CD4-positive, alpha-beta T cell treated with Interleukin-10 for 1 hour (primary cell): ENCODE measurements at regions not wholly inside any gene's neighbourhood (a gene's known extent, or its start where the extent isn't known, plus 50 kb on each side); places are given as distances from the start of the nearest gene placed in this dataset.
"Not testable (repeated sequence)": the region's sequence is repeated elsewhere in the genome, so short reads cannot be mapped to it uniquely, and the experiment has no call there.

Experiments used
- DNase-seq: peaks from one replicate; pipeline ENCODE4 v3.0.0-alpha.2; 2020

DNA sequence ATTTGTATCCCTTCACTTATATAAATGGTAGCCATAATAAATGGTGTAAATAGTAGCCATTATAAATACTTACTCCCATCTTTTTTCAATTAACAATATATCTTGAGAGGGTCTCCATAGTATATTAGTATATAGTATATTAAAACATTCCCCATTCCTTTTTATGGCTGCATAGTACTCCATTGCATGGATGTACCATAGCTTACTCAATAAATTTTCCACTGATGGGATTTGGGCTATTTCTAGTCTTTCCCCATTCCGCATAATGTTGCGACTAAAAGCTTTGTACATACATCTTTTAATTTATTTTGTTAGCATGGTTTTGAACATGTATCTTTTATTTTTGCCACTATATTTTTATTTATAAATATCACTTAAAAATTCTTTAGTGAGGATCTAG, 366.3 kb downstream of the IL20RB start:
- DNase-seq: no peak

DNA sequence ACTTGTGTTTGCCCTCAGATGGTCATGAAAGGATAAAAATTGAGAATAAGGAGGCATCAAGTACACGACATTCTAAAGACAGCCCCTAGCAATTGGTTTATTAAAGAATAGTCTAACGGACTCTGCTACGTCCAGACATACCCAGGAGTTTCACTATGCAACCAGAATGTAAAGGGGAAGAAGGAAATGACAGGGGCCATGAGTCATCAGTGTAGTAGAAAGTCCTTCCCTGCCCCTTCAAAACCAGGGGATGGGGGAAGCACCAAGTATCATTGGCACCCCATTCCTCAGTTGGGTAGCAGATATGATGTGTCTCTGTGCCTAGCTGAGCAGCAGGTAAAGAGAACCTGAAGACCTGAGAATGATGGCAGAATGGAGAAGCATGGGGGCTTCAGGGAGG, 367.4 kb downstream of the IL20RB start:
- DNase-seq: no peak

DNA sequence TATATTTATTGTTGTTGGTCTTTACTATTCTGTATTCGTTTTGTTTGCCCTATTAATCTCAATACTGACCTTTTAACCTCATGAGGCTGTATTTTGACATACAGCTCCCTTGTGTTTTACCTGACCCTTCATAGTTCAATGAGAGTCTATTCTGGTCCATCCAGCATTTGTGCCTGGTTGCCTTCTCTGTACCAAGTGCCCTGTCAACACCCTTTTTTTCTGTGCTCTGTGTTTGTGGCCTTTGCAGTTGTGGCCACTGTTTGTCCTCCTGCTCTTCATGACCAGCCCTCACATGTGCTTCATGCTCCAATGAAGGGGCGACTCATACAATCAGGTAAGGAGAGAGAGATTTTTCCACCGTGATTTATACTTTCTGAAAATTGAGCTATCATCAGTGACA, 368.2 kb downstream of the IL20RB start:
- no peak for DNase-seq

DNA sequence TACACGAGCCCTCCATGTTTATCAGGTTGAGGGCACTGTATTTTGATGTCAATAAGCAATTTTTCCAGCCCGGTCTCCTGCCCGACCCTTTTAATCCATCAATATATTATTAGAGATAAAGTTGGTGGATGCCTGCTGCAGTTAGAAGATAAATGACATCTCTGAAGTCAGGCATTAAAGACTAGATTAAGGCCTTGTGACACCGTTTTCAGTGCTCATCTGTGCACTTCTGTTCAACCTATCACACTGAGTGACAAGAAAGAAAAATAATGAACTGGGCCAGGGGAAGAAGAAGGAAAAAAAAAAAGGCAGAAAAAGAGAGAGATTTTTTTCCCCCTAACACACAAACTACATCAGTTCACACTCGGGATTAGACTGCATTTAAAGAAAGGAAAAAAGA, 371.8 kb downstream of the IL20RB start:
- no peak for DNase-seq

DNA sequence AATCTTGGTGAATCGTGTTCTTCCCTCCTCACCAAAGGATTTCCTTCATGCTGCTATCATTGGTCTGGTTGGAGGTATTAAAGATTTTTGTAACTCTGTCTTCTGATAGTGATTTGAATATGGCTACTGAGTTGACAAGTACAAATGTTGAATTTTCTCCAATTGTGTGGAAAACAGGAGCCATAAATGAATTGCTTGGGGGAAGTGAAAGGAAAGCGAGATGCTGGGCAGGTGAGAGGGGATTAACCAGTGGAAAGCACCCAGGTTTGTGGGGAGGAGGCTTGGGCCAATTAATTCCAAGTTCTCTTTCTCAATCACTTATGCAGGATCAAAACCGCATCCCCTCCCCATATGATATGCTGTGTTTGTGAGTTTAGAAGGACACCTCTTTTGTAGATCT, 372.5 kb downstream of the IL20RB start:
- DNase-seq: no peak

DNA sequence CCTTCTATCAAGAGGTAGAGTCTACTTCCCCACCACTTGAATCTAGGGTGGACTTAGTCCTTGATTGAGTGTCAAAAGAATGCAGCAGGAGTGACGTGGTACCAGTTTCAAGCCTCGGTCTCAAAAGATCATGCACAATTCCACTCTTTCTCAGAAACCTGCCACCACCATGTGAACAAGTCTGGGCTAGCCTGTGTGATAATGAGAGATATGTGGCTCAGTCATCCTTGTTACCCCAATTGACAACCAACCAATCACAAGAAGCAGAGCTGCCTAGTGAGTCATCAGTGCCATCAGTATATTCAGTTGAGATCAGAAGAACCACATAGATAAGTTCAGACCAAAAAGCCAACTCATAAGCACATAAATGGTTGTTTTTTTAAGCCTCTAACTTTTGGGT, 374.5 kb downstream of the IL20RB start:
- no peak for DNase-seq

DNA sequence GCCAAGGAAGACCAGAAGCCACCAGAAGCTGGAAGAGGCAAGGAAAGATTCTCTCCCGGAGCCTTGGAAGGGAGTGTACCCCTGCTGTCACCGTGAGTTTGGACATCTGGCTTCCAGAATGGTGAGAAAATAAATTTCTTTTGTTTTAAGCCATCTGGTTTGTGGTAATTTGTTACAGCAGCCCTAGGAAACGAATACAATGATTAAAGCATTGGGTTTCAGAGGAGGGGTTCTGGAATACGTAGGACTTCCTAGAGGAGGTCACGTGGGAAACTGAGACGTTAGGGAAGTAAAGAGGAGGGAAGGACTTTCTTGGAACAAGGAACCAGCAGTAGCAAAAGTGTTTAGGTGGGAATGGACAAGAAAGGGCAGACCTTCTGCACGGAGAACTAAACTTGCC, 377.7 kb downstream of the IL20RB start:
- DNase-seq: no peak

DNA sequence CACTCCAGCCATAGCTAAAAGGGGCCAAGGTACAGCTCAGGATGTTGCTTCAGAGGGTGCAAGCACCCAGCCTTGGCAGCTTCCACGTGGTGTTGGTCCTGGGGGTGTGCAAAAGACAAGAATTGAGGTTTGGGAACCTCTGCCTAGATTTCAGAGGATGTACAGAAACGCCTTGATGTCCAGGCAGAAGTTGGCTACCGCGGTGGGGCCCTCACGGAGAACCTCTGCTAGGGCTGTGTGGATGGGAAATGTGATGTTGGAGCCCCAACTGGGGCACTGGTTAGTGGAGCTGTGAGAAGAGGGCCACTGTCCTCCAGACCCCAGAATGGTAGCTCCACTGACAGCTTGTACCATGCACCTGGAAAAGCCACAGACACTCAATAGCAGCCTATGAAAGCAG, 380.6 kb downstream of the IL20RB start:
- DNase-seq: not testable (repeated sequence)

DNA sequence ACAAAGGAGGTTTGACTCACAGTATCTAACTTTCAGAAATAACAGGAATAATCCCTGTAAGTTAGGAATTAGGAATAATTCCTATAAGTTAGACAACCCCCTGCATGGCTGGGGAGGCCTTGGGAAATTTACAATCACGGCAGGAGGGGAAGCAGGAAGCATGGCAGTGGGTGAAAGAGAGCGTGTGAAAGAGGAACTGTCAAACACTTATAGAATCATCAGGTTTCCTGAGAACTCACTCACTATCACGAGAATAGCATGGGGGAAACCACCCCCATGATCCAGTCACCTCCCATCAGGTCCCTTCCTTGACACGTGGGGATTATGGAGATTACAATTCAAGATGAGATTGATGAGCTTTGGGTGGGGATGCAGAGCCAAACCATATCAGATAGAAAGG, 385.5 kb downstream of the IL20RB start:
- no peak for DNase-seq

DNA sequence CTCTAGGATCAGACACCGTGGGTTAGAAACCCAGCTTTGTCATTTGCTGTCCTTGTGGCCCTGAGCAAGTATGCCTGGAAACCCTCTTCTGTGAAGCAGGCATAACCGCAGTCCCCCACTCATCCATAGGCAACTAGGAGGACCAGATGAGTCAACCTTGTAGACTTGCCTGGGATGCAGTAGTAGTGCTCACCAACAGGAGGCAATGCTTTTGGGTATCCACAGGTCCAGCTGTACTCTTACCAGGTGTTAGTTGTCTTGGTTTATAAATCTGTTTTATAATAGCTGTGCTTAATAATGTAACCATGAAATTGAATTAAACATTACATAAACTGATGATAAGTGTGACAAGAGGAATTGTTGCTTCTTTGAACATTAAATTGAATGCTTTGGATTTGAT, 389.3 kb downstream of the IL20RB start:
- no peak for DNase-seq

DNA sequence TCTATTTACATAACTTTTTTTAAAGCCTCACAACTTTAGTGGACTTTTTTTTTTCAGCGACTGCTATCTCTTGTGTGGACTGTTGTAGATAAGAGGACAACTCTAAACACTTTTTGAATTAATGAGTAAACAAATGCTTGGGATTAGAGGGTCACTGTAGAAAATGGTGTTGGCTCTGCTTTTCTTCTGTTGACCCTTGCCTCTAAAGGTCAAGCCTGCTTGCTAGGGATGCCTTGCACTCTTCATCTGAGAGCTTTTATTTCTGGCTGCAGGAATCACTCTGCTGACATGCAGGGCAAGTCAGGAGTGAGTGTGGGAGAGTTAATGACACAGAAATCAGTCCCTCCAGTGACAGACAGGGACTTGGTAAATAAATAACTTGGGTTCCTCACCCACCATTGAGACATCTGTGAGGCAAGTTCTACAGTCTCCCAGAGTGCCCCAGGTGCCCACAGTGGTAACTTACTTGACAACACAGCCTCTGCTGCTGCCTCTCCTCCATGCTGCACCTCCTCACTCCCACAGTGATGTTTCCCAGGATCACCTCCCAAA, 390.1 kb downstream of the IL20RB start:
- no peak for DNase-seq

DNA sequence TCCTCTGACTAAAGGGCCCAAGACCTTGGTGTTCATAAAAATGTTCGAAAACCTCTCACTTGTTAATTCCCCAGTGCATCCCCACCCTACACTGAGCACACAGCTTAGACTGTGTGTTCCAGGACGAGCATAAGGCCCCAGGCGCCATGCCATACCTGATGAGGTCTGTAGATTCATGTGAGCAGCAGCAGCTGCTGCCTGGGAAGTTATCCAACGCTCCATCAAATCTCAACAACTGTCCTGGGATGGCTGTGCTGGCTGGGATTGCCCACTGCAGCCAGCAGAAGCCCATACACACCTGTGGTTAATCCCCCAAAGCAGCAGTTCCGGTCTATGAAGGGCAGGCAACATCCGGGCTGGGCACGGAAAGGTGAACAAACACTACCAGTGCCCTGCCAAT, 391.2 kb downstream of the IL20RB start:
- no peak for DNase-seq

DNA sequence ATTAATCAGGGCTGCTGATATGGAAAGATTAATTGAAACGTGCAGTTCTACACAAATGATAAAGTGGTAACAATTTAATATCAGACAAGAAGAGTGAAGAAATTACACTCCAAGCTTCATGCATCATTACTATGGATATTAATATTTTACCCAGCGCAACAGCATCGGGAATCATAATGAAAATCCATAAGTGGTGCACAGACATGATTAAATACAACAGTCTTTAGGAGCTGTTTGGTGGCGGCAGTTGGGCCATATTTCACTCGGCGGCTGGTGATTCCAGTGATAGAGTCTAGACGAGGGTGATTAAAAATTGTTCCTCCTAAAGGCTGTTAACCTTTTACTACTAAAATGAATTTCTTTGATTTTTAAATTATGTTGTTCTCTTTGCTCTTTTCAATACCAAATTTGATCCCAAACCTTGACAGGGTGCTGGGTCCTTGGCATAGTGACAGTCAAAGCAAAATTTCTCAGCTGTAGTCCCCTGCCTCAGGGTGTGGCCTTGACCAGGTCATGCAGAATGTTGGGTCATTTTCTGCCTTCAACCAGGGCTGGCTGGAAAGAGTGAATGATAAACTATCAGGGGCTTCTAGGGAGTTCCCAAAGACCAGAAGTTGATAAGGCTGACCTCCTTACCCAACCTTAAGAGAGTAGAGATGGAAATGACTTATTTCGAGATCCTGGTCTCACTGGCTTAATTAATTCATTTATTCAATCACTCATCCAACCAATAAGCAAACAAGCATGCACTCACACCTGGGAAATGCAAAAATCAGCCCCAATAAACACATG, 392.0 kb downstream of the IL20RB start:
- no peak for DNase-seq

DNA sequence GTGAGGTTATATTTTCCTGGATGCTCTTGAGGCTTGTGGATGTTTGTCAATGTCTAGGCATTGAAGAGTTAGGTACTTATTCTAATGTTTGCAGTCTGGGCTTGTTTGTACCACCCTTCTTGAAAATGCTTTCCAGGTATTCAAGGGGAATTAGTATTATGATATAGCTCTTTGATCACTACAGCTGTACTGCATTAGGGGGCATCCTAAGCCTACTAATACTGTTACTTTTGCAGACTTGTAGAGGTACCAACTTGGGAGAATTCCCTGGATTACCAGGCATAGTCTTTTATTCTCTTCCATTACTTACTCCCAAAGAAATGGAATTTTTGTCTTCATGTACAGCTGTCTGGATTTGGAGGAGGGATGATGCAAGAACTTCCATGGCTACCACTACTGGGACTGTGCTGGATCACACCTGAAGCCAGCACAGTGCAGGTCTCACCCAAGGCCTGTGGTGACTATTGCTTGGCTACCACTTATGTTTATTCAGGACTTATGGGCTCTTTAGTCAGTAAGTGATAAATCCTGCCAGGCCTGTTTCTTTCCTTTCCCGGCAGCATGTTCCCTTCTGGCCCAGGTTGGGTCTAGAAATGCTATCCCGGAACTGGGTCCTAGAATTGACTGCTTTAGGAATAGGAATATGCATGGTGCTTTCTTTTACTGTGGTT, 402.9 kb downstream of the IL20RB start:
- DNase-seq: no peak

DNA sequence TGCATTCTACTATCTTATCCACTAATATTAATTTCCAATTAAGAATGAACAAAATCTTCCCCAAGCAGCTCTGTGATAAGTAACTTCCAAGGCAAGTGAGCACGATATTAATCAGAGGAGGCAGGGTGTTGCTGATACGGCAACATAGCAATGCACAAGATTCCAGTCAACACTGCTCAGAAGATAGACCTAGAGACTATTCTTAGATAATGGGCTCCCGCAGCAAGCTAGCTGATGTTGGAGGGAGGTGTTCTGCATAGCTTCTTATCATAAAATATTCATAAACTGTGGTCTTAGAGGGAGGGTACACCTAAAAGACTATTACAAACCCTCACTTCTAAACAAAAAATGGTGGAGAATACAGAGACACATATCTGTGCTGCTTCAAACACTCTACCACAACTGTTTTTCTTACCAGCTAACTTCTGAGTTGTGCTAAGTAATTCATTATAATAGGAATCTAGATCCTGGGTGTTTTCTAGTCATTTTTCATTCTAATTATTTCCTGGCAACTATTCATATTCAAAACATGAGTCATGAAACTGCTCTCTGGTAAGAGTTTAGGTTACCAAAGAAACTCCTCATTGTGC, 382.0 kb upstream of the SOX14 start:
- DNase-seq: no peak

DNA sequence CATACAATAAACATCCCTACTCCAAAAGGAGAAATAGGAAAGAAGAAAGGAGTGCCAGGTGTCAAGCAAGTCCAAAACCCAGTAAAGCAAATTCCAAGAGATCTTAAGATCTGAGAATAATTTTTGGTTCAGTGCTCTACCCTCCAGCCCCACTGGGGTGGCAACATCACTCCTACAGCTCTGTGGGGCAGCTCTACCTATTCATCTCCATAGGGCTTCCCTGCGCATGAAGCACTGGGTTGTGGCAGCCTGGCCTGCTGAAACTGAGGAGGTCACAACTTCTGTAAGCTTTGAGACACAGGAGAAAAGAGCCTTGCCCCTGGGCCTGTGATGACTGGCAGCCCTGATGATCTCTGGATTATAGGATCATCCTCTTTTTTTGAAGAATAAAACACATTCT, 378.2 kb upstream of the SOX14 start:
- no peak for DNase-seq

DNA sequence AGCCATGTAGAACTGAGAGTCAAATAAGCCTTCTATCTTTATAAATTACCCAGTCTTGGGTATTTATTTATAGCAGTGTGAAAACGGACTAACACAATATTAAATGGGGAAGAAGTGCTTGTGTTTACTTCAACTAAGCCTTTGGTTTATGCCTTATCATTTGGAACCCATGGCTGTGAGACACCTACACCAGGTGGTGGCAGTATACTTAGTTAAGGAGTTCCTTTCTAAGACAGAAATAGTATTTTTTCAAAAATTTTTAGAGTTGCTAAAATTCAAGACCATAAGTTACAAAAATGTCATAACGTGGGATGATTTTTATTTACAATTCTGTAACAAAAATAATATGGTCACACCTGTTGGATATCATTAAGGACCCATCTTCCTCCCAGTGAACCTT, 354.5 kb upstream of the SOX14 start:
- no peak for DNase-seq

DNA sequence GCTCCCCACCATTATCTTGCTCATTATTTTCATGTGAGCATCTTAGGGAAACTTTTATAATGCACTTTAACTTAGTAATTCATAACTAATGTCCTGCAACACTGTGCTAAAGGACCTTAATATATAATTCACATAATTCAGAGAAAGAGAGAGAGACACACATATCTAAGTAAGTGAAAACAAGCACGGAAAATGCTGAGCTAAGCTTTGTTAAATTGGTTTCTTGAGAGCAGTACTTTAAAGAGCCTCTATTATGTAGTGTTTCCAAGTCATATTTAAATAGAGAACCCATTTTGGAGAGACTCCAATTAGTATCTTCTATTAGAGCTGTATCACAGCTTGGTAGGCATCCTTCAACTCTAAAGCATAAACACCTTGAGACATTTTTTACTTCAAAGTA, 354.1 kb upstream of the SOX14 start:
- no peak for DNase-seq

DNA sequence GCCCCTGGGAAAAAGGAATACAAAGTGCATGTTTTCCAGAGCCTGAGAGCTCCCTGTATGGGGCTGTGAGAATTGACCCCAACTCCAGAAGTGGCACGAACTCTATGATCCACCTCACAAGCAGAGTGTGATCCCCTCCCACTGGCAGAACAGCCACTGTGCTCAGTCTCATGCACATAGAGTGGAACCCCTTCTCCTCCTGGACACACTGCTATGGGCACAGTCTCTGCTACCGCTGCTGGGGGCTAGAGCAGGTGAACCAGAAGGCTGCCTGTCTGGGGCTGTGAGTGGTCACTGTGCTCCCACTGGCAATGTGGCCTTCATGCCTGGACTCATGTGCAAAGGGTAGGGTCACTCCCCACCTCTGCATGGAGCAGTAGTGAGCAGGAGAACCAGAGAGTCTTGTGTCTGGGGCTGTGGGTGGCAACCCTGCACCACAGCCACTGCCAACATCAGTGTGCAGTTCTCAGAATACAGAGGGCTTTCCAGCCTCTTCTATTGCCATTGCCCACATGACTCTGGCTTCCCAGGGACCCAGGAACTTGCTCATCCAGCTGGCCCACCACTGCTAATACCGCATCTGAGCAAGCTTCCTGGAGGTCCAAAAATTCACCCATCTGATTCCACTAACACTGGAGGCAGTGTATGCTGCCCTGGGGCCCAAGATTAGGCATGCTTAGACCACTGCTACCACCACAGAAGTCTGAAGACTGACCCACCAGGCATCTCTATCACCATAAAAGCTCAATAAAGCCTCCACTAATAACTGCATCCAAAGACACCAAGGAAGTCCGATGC, 343.7 kb upstream of the SOX14 start:
- DNase-seq: no peak

DNA sequence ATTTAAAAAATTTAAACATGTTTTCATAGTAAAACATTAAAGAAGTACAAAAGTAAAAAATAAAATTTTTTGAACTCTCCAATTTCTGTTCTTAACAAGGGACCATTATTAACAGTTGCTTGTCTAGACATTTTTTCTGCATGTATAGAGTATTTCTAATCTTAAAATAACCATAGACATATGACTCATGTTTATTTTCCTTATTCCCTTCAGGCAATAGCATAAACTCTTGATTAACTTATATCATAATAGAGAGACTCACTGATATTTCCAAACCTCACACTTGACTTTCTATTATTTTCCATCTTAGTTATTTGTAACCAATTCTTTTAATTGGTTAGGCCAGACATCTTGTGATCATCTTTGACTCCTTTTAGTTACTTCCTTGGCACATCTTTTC, 325.6 kb upstream of the SOX14 start:
- DNase-seq: no peak

DNA sequence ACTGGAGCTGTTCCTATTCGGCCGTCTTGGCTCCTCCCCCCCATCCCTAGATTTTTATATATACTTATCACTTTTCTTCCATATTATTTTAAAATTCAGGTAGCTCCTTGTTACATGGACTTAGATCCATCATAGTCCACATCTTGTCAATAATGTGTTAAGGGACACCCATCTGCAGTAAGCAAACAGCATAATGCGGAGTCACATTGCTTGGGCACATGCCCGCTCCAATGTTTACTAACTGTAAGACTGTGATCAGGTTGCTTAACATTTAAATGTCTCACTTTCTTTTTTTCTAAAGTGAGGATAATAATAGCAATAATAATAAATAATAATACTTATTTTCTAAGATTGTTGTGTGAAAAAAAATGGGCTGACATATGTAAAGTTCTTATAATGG, 303.2 kb upstream of the SOX14 start:
- no peak for DNase-seq

DNA sequence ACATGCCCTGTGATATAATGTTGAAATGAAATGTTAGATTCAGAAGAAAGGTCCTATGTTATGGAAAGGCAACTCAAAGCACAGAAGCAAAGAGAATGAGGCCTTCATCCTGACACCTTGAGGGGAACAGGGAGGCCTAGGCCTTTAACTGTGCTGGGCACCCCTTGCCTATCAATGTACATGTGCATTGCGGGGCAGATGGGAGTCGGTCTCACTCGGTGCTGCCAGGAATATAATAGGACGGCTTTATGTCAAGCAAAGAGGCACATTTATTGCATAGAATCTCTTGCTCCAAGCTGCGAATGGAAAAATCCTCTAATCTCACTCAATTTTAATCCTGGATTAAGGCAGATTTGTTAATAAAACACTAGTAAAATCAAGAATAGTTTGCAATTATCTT, 301.0 kb upstream of the SOX14 start:
- no peak for DNase-seq

DNA sequence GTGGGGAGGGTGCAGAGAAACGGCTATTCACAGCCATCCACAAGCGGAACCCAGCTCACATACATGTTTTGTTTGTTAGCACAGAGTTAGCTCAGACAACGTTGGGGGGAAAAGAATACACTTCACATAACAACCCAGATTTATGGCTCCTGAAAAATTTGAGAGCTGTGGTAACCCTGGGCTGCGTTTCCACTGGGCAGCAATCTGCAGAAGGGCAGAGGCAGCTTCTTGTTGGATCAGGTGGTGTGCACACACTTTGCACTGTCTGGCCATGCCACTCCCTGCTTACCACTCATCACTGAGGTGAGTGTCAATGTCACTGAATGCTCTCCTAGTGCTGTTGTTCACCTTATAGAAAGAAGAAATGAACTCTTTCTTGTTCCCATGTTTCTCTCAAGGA, 299.8 kb upstream of the SOX14 start:
- no peak for DNase-seq
